Kidney capillary endothelial cell (primary cell): ENCODE measurements at regions not wholly inside any gene's neighbourhood (a gene's known extent, or its start where the extent isn't known, plus 50 kb on each side); places are given as distances from the start of the nearest gene placed in this dataset.
A peak's percentile ranks its signal among the peaks of the same experiment; 100 is the strongest.
"Not testable (repeated sequence)": the region's sequence is repeated elsewhere in the genome, so short reads cannot be mapped to it uniquely, and the experiment has no call there.

Experiments
- DNase-seq: peaks from one replicate; pipeline ENCODE4 v3.0.0-alpha.2; 2018; ENCODE audit warnings: low spot score

DNA sequence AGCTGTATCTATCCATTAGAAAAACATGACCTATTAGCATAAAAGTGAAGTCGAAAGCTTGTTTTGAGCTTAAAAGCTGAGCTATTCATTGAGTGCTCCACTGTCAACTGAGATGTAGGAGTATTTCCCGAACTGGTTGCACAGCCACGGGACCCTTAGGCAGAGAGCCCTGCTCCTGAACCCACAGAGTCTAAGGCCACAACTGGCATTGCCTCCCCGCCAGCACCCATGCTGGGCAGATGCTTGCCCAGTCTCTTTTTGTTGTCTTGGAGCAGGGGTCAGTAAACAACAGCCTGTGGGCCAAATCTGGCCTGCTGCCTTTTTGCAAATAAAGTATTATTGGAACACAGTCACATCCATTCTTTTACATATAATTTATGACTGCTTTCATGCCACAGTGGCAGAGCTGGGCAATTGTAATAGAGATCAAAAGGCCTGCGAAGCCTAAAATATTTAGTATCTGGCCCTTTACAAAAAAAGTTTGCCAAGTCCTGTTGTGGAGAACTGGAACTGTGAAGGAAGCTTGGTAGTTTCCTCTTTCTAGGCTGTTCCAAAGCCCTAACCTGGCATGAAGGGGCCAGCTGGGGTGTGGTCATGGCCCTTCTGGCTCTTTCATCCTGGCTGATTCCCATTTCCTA, 58.4 kb upstream of the WAPL start:
- no peak for DNase-seq

DNA sequence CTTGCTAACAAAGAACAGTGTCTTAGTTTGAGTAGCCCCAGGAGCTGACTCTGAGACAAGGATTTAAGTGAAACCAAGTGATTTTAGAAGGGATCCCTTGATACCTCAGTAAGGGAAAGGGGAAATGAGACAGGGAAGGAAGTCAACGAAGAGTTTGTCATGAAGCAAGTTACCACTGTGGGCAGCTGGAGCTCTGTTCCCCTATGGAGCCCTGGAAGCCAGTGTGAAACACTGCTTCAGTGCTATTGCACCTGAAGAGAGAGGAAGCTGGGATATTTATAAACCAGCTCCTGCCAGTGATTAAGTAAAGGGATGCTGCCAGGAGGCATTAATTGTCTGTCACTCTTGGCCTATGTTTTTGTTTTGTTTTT, 58.9 kb upstream of the WAPL start:
- DNase-seq, result no peak

DNA sequence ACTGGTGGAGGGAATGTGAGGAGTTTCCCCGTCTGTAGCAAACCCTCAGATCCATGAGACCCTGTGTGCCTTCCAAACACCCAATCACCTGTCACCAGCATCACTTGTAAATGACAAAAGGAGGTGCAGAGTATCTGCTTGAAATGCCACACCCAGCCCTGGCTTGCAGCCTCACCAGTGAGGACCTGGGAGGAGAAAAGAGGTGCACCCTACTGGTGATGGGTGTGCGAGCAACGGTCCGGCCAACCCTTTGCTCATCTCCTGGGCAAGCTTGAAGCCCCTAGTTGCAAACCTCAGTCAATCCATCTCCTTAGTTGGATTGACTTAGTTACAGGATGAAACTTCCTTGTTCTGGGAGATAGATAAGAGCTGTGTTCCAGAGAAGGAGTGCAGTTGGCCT, 62.4 kb upstream of the WAPL start:
- no peak for DNase-seq

DNA sequence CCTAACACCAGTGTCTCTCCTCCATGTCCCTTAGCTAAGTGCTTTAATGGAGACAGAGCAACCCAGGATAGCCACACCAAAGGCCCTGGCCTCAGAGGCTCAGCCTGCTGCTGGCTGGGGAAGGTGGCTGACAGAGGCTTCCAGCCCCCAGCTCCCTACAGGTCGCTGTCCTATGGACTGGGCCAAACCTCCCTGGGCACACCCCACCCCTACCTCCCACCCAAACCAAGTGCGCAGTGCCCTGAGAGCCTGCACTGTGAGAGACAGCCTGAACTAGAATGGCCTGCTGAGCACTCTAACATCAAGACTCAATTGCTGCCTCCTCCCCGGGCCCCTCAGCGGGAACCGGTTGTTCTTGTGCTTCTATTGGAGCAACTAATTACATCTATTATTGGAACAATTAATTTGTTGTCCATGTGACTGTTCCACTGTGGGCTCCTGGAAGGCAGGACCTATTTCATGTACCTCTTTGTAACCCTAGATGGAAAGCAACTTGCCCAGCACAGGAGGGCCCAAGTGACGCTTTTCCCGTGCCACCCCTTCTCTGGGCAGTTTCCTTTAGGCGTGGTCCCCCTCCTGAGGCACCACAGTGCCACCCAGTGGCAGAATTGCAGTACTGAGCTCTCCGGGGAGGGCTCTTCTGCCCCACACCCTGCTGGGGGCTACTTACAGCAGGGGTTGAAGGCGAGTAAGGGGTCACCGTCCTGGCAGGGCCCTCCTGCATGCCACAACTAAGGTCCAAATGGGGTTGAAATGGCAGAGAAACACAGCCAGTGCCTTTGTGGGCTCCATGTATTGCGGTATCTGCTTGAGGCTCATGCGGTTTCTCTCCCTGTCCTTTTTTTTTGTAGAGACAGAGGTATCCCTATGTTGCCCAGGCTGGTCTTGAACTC, 63.7 kb upstream of the WAPL start:
- peak; percentile 59 for DNase-seq

DNA sequence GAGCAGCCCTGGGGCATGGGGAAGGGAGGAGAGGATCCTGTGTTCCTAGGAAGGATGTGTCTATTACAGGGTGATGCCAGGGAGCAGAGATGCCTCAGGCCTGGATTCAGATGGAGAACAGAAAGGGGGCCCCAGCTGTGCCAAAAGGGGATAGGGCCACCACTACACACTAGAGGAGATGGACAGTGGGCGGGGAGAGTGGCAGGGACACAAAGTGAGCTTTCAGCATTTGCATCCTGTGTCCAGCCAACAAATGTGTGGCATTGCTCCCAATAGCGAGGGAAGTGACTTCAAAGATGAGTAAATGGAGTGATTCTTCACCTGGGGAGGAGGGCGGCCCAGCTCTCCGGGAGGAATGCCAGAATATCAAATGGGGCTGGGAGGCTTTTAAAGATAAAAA, 64.9 kb upstream of the WAPL start:
- no peak for DNase-seq

DNA sequence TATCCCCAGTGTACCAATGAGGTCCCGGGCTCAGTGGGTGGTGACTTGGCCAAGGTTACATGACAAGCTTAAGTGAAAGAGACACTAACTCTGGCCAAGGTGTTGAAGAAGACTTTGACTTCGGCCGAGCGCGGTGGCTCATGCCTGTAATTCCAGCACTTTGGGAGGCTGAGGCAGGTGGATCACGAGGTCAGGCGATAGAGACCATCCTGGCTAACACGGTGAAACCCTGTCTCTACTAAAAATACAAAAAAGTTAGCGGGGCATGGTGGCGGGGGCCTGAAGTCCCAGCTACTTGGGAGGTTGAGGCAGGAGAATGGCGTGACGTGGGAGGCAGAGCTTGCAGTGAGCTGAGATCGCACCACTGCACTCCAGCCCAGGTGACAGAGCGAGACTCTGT, 65.6 kb upstream of the OPN4 start:
- not testable (repeated sequence) for DNase-seq

DNA sequence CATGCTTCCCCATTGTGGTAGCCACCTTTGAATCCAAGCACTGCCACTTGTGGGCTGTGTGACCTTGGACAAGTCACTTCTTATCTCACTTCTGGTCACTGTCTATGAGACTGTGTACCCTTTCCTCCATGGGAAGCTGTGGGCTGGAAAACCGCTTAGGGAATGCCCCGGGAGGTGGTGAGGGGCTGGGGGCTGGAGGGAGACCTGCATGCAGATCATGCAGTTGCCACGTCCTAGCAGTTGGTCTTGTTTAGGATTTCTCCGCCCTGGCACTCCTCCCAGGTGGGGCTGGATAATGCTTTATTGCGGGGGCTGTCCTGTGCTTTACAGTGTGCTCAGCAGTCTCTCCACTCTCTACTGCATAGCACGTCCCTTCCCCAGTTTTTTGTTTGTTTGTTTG, 62.9 kb upstream of the OPN4 start:
- DNase-seq, result no peak

DNA sequence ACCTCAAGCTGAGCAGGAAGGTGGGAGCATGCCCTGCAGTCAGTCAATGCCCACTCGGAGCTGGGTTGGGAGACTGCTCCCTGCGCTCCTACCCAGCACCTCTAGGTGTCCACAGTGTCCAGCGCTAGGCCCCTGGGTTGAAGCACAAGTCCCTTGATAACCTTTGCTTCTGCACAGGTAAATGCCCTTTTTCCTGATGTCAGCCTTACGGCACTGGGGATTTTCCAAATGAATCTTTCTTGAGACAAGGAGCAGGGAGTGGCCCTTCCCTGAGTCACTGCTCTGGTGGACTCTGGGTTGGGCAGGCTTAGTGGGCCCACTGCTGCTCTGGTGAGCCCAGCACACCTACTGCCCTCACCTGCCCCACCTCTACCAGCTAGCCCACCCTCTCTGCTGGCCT, 61.9 kb upstream of the OPN4 start:
- no peak for DNase-seq

DNA sequence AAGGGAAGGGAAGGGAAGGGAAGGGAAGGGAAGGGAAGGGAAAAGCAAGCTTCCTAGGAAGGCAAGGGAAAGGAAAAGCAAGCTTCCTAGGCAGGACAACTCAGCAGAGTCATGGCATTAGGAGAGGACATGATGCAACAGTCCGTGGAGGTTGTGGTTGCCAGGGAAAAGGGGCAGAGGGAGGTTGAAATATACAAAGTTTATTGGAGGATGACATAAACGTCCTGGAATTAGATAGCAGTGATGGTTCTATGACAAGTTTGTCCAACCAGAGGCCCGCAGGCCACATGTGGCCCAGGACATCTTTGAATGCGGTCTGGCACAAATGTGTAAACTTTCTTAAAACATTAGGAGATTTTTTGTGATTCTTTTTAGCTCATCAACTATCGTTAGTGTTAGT, 59.8 kb upstream of the OPN4 start:
- no peak for DNase-seq

DNA sequence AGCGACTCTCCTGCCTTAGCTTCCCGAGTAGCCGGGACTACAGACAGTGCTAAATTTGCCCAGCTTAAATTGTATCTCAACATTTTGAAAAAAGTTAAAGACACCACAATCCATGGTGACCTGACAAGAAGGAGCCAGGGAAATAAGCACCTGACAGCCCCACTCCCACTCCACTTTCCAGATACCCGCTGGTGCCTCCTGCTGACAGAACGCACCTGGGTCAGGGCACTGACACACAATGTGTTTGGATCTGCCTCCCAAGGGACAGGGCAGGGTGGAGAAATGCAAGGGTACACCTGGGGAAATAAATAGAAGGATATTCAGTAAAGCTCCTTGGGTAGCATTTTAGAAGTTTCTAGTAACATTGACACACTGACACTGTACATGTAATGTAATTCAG, 58.9 kb upstream of the OPN4 start:
- DNase-seq, result no peak

DNA sequence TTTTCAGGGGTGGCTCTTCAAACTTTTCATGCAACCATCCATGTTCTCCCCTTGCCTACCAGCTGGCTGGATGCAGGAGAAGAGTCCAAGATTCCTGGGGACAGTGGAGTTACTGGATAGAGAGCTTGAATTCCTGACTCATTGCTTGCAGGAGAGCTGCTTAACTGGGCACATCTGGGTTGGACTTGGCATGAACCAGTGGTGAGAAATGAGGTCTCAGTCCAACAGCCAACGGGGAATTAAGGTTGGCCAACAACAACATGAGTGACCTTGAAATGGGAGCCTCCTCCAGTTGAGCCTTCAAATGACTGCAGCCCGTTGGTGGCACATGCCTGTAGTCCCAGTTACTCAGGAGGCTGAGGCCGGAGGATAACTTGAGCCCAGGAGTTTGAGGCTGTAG, 58.1 kb upstream of the OPN4 start:
- DNase-seq, result no peak

DNA sequence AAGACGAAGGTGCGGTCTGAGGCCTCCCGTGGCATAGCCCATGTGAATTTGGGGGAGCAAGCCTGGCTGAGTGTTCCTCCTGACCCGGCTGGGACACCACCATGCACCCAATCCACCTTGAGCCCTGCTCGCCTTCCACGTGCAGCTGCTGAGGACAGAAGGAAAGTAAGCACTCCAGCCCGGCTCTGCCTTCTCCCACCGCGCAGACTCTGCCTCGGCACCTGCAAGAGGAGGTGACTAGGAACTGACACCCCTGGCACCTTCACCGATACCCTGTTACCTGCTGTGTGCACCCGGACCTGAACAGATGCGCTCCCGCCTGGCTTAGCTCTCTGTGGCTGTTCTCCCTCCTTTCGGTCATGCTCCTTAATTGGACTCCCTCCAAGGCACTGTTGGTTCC, 57.0 kb upstream of the OPN4 start:
- DNase-seq, result no peak

DNA sequence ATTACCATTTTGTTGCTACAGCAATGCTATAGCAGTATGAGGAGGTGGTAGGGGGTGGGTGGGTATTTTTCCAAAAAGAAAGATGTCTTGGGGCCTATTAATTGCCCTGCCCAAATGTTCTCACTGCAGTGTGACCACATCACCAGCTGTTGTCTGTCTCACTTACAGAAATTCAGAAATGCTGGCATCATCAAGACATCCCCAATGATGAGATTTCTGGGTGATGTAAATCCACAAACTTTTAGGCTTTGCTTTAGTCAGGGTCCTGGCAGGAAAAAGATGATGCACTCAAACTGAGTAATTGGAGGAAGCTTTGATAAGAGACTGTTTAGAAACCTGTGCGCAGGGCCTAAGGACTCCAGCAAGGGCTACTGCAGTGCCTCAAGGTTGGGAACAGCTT, 56.2 kb upstream of the OPN4 start:
- no peak for DNase-seq

DNA sequence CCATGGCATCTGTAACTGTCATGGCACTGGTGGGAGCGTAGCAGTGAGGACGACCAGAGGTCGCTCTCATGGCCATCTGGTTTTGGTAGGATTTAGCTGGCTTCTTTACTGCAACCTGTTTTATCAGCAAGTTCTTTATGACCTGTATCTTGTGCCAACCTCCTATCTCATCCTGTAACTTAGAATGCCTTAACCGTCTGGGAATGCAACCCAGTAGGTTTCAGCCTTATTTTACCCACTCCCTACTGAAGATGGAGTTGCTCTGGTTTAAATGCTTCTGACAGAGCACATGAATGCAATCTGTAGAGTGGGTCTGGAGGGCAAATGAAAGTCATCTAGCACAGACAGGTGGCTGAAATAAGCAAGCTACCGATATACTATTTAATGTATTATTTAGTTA, 55.3 kb upstream of the OPN4 start:
- no peak for DNase-seq

DNA sequence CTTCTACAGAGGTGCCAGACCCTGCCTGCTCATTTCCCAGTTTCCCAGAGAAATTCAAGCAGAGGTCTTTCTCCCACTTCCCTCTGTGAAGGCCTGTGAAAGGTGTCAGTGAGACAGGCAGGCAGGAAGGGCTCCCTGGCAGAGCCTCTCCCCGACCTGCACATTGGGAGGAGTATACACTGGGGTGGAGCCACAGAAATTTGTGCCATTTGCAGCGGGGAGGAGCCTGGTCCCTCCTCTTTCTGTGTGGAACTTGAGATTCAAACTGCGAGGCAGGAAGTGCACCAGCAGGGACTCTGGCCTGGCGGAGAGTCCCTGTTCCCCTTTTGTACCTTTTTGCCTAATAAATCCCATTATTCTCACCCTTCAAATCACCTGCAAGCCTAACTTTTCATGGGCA, 54.6 kb upstream of the OPN4 start:
- DNase-seq, result no peak

DNA sequence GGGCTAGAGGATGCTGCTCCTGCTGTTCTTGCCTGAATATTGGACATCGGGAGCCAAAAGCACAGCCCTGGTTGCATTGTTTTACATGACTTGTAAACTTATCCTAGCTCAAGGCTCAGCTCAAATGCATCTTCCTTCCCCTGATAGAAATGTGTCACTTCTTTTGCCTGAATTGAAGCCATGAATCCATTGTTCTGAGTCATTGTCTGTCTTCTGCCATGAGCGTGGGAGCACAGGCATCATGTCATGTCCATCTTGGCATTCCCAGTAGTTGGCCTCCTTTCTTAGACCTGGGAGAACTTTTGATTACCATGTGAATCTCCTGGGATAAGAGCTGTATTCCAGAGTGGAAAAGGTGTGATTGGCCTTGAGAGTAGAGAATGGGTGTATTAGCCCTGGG, 54.1 kb upstream of the OPN4 start:
- no peak for DNase-seq

DNA sequence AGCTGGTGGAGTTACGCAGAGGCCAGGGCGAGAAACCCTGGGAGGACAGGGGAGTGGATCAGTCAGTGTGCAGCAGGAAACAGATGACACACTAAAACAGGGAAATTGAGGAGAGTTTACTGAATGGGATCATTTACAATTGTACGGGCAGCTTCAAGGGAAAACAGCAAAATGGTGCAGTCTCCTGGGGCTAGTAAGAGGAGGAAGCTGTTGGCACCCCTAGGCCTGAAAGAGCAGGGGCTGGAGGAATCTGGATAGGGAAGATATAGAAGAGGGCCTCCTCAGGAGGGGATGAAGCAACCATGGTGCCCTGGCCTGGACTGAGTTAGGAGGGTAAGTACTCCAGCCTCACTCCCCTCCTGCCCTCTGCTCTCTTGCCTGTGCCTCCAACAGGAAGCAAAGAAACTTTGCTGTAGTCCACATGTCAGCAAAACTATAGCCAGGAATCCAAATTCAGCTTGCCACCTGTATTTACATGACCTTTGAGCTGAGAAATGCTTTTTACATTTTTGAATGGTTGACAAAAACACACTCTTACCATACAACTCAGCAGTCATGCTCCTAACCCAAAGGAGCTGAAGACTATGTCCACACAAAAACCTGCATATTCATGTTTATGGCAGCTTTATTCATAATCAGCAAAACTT, 52.3 kb upstream of the OPN4 start:
- DNase-seq, result no peak

DNA sequence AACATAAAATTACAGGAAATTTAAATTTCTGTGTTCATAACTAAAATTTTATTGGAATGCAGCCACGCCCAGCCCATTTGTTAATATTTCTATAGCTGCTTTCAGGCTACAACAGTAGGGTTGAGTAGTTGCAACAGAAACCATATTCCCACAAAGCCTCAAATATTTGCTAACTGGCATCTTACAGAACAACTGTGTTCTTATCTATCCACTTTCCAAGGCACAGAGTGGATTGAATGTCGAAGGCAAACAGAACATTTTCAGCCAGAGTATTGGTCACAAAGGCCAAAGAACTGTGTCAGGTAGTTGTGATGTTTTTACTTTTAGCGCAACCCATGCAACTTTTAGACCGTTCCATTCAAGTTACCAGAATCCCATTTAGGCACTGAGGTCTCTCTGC, 51.1 kb upstream of the OPN4 start:
- DNase-seq, result no peak
